GM21825 (cell line): ENCODE measurements at regions not wholly inside any gene's neighbourhood (a gene's known extent, or its start where the extent isn't known, plus 50 kb on each side); places are given as distances from the start of the nearest gene placed in this dataset.
"Not testable (repeated sequence)": the region's sequence is repeated elsewhere in the genome, so short reads cannot be mapped to it uniquely, and the experiment has no call there.

Source experiments
- ATAC-seq: cut with Tn5 transposase; IDR thresholded peaks from one replicate; pipeline ENCODE4 v1.9.1; 2021; ENCODE audit warnings: mild to moderate bottlenecking, moderate library complexity; ENCODE audit not compliant: unreplicated experiment

- no peak for ATAC-seq
Measured at GRCh38 chr2:180840641-180841040, 139.8 kb upstream of the UBE2E3 start.

- no peak for ATAC-seq
Measured at GRCh38 chr2:180829836-180830235, 150.6 kb upstream of the UBE2E3 start.

- no peak for ATAC-seq
Measured at GRCh38 chr2:180829261-180829660, 151.1 kb upstream of the UBE2E3 start.

- no peak for ATAC-seq
Measured at GRCh38 chr2:180828756-180829155, 151.6 kb upstream of the UBE2E3 start.

GRCh38 chr2:180823546-180824141 lies 156.8 kb upstream of the UBE2E3 start:
- no peak for ATAC-seq

GRCh38 chr2:180819106-180819505 lies 161.3 kb upstream of the UBE2E3 start:
- no peak for ATAC-seq

- not testable (repeated sequence) for ATAC-seq
Measured at GRCh38 chr2:180818700-180819099, 161.7 kb upstream of the UBE2E3 start.

- ATAC-seq = no peak
Measured at GRCh38 chr2:180799141-180799540, 181.3 kb upstream of the UBE2E3 start.

- ATAC-seq = no peak
Measured at GRCh38 chr2:180790891-180791290, 189.5 kb upstream of the UBE2E3 start.

GRCh38 chr2:180787330-180787729 lies 193.1 kb upstream of the UBE2E3 start:
- no peak for ATAC-seq

GRCh38 chr2:180781276-180781675 lies 199.1 kb upstream of the UBE2E3 start:
- no peak for ATAC-seq

GRCh38 chr2:180778291-180778690 lies 202.1 kb upstream of the UBE2E3 start:
- ATAC-seq = no peak

- ATAC-seq = no peak
Measured at GRCh38 chr2:180776921-180777320, 203.5 kb upstream of the UBE2E3 start.

- no peak for ATAC-seq
Measured at GRCh38 chr2:180775711-180776110, 204.7 kb upstream of the UBE2E3 start.

- not testable (repeated sequence) for ATAC-seq
Measured at GRCh38 chr2:180765316-180765715, 215.1 kb upstream of the UBE2E3 start.

GRCh38 chr2:180763263-180763989 lies 217.0 kb upstream of the UBE2E3 start:
- no peak for ATAC-seq

GRCh38 chr2:180761224-180761623 lies 219.2 kb upstream of the UBE2E3 start:
- ATAC-seq = no peak

GRCh38 chr2:180759631-180760030 lies 220.8 kb upstream of the UBE2E3 start:
- no peak for ATAC-seq

GRCh38 chr2:180753809-180754761 lies 226.3 kb upstream of the UBE2E3 start:
- no peak for ATAC-seq

GRCh38 chr2:180751306-180751920 lies 229.0 kb upstream of the UBE2E3 start:
- no peak for ATAC-seq

- no peak for ATAC-seq
Measured at GRCh38 chr2:180747728-180748127, 232.7 kb upstream of the UBE2E3 start.
